ENCODE measurements at regions not wholly inside any gene's neighbourhood (a gene's known extent, or its start where the extent isn't known, plus 50 kb on each side); places are given as distances from the start of the nearest gene placed in this dataset.
"Not testable (repeated sequence)": the region's sequence is repeated elsewhere in the genome, so short reads cannot be mapped to it uniquely, and the experiment has no call there.

DNA sequence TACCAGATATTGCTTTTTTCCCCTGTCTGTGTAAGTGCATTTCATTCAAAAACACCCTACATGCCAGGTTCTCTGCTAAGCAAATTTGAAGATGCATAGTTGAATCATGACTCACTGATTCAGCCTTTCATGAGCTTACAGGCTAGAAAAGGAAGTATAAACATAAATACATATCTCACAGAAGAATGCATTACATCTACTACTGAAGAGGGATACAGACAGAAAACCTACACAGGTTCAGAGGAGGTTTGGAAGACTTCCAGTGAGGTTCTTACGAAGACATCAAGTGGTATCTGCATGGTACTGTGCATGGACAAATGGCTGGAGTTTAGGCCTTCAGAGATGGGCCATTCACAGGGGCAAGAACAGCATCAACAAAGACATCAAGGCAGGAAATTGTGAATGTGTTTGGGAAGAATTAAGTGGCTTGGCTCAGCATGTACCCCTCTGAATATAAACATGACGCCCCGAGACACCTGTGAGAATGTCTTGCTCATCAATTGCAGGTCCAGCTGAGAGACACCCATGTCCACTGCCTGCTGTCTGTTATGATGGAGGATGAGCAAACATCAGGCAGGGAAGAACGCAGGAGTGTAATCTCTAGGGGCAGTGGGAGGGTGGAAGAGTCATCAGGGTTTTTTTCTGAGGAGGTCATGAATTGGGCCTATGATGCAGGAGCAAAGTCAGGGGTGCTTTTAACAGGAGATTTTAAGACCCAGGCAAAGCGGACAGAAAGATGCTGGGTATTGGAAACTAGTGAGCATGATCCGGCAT, 105.1 kb upstream of the GALNT15 start:
- no peak overlapping the region for H3K9ac ChIP-seq (ENCODE audit: low read depth, low read length)
- no peaks in the 10 kb centered on the region for H3K36me3 ChIP-seq (ENCODE audit: insufficient read depth, low read length)
- no peaks in the 10 kb centered on the region for H3K9me3 ChIP-seq (ENCODE audit: control insufficient read depth, insufficient read depth, low read length)
- H3K4me1 ChIP-seq (ENCODE audit: insufficient read depth, low read length): peaks cover 10% of the 10 kb centered on the region

GRCh38 chr3:16070707-16071106, 103.8 kb upstream of the GALNT15 start:
- Histone ChIP-seq H3K9me3 (ENCODE audit: control insufficient read depth, insufficient read depth, low read length) (no peaks in the 10 kb centered on the region), H3K36me3 (ENCODE audit: insufficient read depth, low read length) (no peaks in the 10 kb centered on the region), H3K9ac (ENCODE audit: low read depth, low read length) (no peak overlapping the region), H3K4me1 (ENCODE audit: insufficient read depth, low read length) (peaks cover 10% of the 10 kb centered on the region)

DNA sequence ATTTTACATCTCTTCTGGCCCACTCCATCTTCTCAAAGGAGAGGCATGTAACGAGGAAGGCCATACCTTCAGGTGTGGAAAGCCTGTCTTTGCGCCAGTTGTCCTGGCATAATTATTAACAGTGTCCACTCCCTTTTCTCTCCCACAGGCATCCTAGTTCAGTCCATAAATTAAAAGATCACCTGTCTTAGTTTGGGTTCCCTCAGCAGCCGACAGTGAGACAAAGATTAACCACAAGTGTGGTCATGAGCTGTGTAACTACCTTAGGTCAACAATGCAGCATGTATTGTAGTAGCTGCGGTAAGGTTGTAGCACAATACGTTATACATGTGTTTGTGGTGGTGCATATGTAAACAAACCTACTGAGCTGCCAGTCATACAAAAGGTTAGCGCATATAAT, 103.3 kb upstream of the GALNT15 start:
- Histone ChIP-seq H3K9me3 (ENCODE audit: control insufficient read depth, insufficient read depth, low read length) (no peaks in the 10 kb centered on the region), H3K9ac (ENCODE audit: low read depth, low read length) (no peak overlapping the region), H3K4me1 (ENCODE audit: insufficient read depth, low read length) (peaks cover 10% of the 10 kb centered on the region), H3K36me3 (ENCODE audit: insufficient read depth, low read length) (no peaks in the 10 kb centered on the region)

DNA sequence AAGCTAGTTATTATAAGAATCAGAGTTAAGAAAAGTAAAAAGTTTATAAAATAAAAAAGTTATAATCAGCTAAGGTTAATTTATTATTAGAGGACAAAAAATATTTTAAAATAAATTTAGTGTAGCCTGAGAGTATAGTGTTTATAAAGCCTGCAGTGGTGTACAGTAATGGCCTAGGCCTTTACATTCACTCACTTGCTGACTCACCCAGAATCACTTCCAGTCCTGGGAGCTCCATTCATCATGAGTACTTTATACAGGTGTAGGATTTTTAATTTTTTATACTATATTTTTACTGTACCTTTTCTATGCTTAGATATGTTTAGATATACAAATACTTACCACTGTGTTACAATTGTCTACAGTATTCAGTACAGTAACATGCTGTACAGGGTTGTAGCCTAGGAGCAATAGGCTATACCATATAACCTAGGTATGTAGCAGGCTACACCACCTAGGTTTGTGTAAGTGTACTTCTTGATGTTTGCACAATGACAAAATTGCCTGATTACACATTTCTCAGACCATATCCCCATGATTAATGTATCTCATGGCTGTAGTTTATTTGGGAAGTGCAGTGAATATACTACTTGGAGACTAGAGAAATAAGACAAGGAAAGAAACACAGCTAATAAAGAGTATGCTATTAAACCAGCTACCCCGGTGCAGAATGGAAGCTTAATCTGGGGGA, 101.9 kb upstream of the GALNT15 start:
- no peaks in the 10 kb centered on the region for H3K36me3 ChIP-seq (ENCODE audit: insufficient read depth, low read length)
- no peak overlapping the region for H3K9ac ChIP-seq (ENCODE audit: low read depth, low read length)
- no peaks in the 10 kb centered on the region for H3K9me3 ChIP-seq (ENCODE audit: control insufficient read depth, insufficient read depth, low read length)
- H3K4me1 ChIP-seq (ENCODE audit: insufficient read depth, low read length): peaks cover 10% of the 10 kb centered on the region

- H3K9me3 ChIP-seq (ENCODE audit: control insufficient read depth, insufficient read depth, low read length): no peaks in the 10 kb centered on the region
- no peaks in the 10 kb centered on the region for H3K36me3 ChIP-seq (ENCODE audit: insufficient read depth, low read length)
- peaks cover 8% of the 10 kb centered on the region for H3K4me1 ChIP-seq (ENCODE audit: insufficient read depth, low read length)
These were observed 101.3 kb upstream of the GALNT15 start for GRCh38 chr3:16073203-16073602.

GRCh38 chr3:16073990-16074671, 100.3 kb upstream of the GALNT15 start:
- not testable (repeated sequence) for H3K9ac ChIP-seq (ENCODE audit: low read depth, low read length); H3K4me1 ChIP-seq (ENCODE audit: insufficient read depth, low read length); H3K36me3 ChIP-seq (ENCODE audit: insufficient read depth, low read length); H3K9me3 ChIP-seq (ENCODE audit: control insufficient read depth, insufficient read depth, low read length)

More at GRCh38 chr3:16073203-16073602, 101.3 kb upstream of the GALNT15 start:
- no peak overlapping the region for H3K9ac ChIP-seq (ENCODE audit: low read depth, low read length)

DNA sequence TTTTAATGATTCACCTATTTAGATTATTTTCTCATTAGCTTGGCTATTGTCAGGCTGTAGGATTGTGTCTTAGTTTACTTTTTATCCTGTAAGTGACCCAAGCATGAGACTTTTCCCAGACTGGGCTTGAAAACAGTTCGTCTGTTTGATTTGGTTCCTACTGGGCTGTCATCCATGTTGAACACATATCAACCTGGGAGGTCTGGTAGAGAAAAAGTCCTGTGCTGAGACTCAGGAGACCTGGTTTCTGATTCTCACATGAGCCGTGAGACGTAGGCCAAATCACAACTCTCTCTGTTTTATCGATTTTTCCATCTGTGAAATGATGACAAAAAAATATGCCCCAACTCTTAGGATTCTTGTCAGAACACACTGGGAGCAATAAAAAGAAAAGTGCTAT, 98.8 kb upstream of the GALNT15 start:
- H3K4me1 ChIP-seq (ENCODE audit: insufficient read depth, low read length): no peaks in the 10 kb centered on the region
- peaks cover 4% of the 10 kb centered on the region; the same call in 1 of the 2 replicates for H3K9me3 ChIP-seq (ENCODE audit: control insufficient read depth, insufficient read depth, low read length)
- H3K9ac ChIP-seq (ENCODE audit: low read depth, low read length): no peak overlapping the region
- no peaks in the 10 kb centered on the region for H3K36me3 ChIP-seq (ENCODE audit: insufficient read depth, low read length)

GRCh38 chr3:16076564-16076963, 97.9 kb upstream of the GALNT15 start:
- no peaks in the 10 kb centered on the region for H3K4me1 ChIP-seq (ENCODE audit: insufficient read depth, low read length)
- H3K9ac ChIP-seq (ENCODE audit: low read depth, low read length): no peak overlapping the region
- H3K9me3 ChIP-seq (ENCODE audit: control insufficient read depth, insufficient read depth, low read length): peaks cover 10% of the 10 kb centered on the region
- no peaks in the 10 kb centered on the region for H3K36me3 ChIP-seq (ENCODE audit: insufficient read depth, low read length)

GRCh38 chr3:16077146-16077545, 97.3 kb upstream of the GALNT15 start:
- H3K9ac ChIP-seq (ENCODE audit: low read depth, low read length); H3K36me3 ChIP-seq (ENCODE audit: insufficient read depth, low read length); H3K4me1 ChIP-seq (ENCODE audit: insufficient read depth, low read length): not testable (repeated sequence)
- H3K9me3 ChIP-seq (ENCODE audit: control insufficient read depth, insufficient read depth, low read length): peaks cover 10% of the 10 kb centered on the region

- H3K36me3 ChIP-seq (ENCODE audit: insufficient read depth, low read length); H3K4me1 ChIP-seq (ENCODE audit: insufficient read depth, low read length); H3K9ac ChIP-seq (ENCODE audit: low read depth, low read length): not testable (repeated sequence)
- H3K9me3 ChIP-seq (ENCODE audit: control insufficient read depth, insufficient read depth, low read length): peaks cover 10% of the 10 kb centered on the region
These were observed 96.8 kb upstream of the GALNT15 start for GRCh38 chr3:16077681-16078080.

DNA sequence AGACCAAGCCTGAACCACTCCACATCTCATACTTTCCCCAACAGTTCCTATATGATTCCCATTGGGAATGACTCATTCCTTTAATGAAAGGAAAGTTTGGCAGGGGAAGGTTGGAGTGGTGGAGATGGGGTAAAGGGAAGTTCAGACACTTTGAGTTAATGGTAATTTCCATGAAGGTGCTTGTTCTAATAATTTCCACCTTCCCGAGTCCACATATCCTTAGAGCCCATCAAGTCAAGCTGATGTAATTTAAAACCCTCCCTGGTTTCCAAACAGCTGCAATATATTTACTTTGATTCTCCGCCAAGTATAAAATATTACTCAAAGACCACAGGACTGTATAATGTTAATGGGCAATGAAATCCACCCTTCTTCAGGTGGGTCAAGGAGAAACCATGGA, 95.0 kb upstream of the GALNT15 start:
- H3K4me1 ChIP-seq (ENCODE audit: insufficient read depth, low read length): no peaks in the 10 kb centered on the region
- no peak overlapping the region for H3K9ac ChIP-seq (ENCODE audit: low read depth, low read length)
- no peaks in the 10 kb centered on the region for H3K36me3 ChIP-seq (ENCODE audit: insufficient read depth, low read length)
- H3K9me3 ChIP-seq (ENCODE audit: control insufficient read depth, insufficient read depth, low read length): peaks cover 10% of the 10 kb centered on the region

DNA sequence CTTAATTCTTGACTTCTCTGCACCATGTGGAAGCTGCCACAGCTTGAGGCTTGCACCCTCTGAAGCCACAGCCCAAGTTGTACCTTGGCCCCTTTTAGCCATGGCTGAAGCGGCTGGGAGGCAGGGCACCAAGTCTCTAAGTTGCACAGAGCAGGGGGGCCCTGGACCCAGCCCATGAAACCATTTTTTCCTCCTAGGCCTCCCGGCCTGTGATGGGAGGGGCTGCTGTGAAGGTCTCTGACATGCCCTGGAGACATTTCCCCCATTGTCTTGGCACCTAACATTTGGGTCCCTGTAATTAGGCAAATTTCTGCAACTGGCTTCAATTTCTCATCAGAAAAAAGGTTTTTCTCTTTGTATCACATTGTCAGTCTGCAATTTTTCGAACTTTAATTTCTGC, 92.8 kb upstream of the GALNT15 start:
- H3K9me3 ChIP-seq (ENCODE audit: control insufficient read depth, insufficient read depth, low read length): peaks cover 10% of the 10 kb centered on the region
- no peaks in the 10 kb centered on the region for H3K4me1 ChIP-seq (ENCODE audit: insufficient read depth, low read length)
- no peaks in the 10 kb centered on the region for H3K36me3 ChIP-seq (ENCODE audit: insufficient read depth, low read length)
- H3K9ac ChIP-seq (ENCODE audit: low read depth, low read length): no peak overlapping the region

- H3K4me1 ChIP-seq (ENCODE audit: insufficient read depth, low read length): no peaks in the 10 kb centered on the region
These were observed 89.6 kb upstream of the GALNT15 start for GRCh38 chr3:16084887-16085286.

GRCh38 chr3:16085410-16085809, 89.1 kb upstream of the GALNT15 start:
- no peaks in the 10 kb centered on the region for H3K36me3 ChIP-seq (ENCODE audit: insufficient read depth, low read length)
- peaks cover 7% of the 10 kb centered on the region; the same call in 1 of the 2 replicates for H3K9me3 ChIP-seq (ENCODE audit: control insufficient read depth, insufficient read depth, low read length)
- no peaks in the 10 kb centered on the region for H3K4me1 ChIP-seq (ENCODE audit: insufficient read depth, low read length)
- no peak overlapping the region for H3K9ac ChIP-seq (ENCODE audit: low read depth, low read length)

More at GRCh38 chr3:16084887-16085286, 89.6 kb upstream of the GALNT15 start:
- Histone ChIP-seq H3K9me3 (ENCODE audit: control insufficient read depth, insufficient read depth, low read length) (peaks cover 7% of the 10 kb centered on the region; the same call in 1 of the 2 replicates), H3K36me3 (ENCODE audit: insufficient read depth, low read length) (no peaks in the 10 kb centered on the region), H3K9ac (ENCODE audit: low read depth, low read length) (no peak overlapping the region)

All from ES-I3 (cell line).